IPS-20b (cell line): ENCODE measurements at regions not wholly inside any gene's neighbourhood (a gene's known extent, or its start where the extent isn't known, plus 50 kb on each side); places are given as distances from the start of the nearest gene placed in this dataset.

ENCODE experiments used
- H3K27ac ChIP-seq: one replicate; pipeline ENCODE4 v1.5.1; 2013; ENCODE audit warnings: low read length
- H3K27me3 ChIP-seq: 2 replicates; pipeline ENCODE4 v1.6.1; 2013; ENCODE audit warnings: mild to moderate bottlenecking, low read length, inconsistent platforms; ENCODE audit not compliant: insufficient read depth
- H3K36me3 ChIP-seq: 2 replicates; pipeline ENCODE4 v1.6.1; 2013; ENCODE audit warnings: low read depth, mild to moderate bottlenecking, inconsistent platforms, low read length, moderate library complexity; ENCODE audit not compliant: insufficient read depth
- H3K4me1 ChIP-seq: 2 replicates; pipeline ENCODE4 v1.6.1; 2013; ENCODE audit warnings: mild to moderate bottlenecking, control low read depth, inconsistent platforms, low read length, moderate library complexity; ENCODE audit not compliant: insufficient read depth
- H3K4me3 ChIP-seq: 2 replicates; pipeline ENCODE4 v1.5.1; 2013; ENCODE audit warnings: mild to moderate bottlenecking, low read length, inconsistent platforms
- H3K9ac ChIP-seq: 2 replicates; pipeline ENCODE4 v1.6.1; 2013; ENCODE audit warnings: low read depth, mild to moderate bottlenecking, inconsistent platforms, low read length, moderate library complexity
- H3K9me3 ChIP-seq: 2 replicates; pipeline ENCODE4 v1.6.1; 2013; ENCODE audit warnings: mild to moderate bottlenecking, low read depth, low read length, inconsistent platforms; ENCODE audit not compliant: insufficient read depth

DNA sequence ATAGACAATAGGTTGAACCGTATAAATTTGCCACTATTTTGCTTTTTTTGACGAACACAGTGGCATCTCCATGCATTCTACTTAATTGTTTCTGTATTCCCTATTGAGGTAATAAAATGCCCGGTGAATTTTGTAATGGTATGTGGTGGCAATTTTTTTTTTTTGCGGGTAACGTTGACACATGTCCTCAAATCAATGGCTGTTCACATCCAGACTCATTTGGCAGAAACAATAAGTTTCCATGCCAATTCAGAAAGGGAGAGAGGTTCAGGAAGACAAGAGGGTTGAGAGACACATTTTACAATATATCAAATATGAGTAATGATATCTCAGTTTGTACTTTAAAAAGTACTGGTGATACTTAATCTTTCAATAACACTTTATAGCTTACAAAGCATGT lies 463.9 kb downstream of the WDR72 start:
- Histone ChIP-seq H3K9me3 (no peaks in the 10 kb centered on the region), H3K27ac (no peak overlapping the region), H3K4me1 (no peaks in the 10 kb centered on the region), H3K36me3 (no peaks in the 10 kb centered on the region), H3K27me3 (no peaks in the 10 kb centered on the region), H3K4me3 (no peak overlapping the region), H3K9ac (no peak overlapping the region)

DNA sequence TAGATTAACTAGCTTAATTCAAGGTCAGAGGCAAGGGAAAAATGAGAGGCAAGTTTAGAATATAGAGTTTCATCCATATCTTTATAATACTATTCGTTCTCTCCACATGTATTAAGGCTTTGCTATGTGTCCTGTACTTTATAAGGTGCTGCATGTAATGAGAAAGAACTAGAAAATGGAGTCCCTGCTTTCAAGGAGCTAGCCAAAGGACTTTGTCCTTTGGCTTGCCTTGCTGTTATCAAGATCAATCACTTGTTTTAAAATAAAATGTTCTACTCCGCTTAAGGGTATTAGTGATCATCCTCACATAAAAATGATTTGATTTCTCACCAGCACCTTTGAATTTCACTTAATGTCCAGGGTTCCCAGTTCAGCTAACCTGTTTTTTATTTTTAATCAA lies 470.9 kb downstream of the WDR72 start:
- H3K9ac ChIP-seq, result no peak overlapping the region
- H3K36me3 ChIP-seq, result no peaks in the 10 kb centered on the region
- H3K4me1 ChIP-seq, result no peaks in the 10 kb centered on the region
- no peak overlapping the region for H3K4me3 ChIP-seq
- H3K27me3 ChIP-seq, result no peaks in the 10 kb centered on the region
- no peaks in the 10 kb centered on the region for H3K9me3 ChIP-seq
- no peak overlapping the region for H3K27ac ChIP-seq

DNA sequence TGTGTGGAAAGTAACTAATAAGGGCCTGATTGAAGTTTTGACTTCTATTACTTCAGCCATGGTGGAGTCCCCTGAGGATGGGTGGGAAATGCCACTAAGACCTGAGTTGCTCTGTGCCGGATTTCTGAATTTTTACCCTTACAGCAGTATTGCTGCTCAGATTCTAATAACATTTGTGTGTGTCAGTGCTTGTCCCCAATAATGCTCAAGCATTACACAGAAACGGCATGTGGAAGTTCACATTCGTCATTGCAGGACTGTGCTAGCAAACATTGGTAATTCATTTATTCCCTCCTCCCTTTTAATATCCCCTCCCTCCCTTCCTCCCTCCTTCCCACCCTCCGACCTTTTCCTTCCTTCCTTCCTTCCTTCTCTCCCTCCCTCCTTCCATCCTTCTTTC lies 484.5 kb upstream of the ONECUT1 start:
- no peaks in the 10 kb centered on the region for H3K9me3 ChIP-seq
- H3K36me3 ChIP-seq, result no peaks in the 10 kb centered on the region
- H3K27me3 ChIP-seq, result no peaks in the 10 kb centered on the region
- H3K4me3 ChIP-seq, result no peak overlapping the region
- peaks cover 3% of the 10 kb centered on the region; the same call in 1 of the 2 replicates for H3K4me1 ChIP-seq
- no peak overlapping the region for H3K9ac ChIP-seq
- no peak overlapping the region for H3K27ac ChIP-seq

DNA sequence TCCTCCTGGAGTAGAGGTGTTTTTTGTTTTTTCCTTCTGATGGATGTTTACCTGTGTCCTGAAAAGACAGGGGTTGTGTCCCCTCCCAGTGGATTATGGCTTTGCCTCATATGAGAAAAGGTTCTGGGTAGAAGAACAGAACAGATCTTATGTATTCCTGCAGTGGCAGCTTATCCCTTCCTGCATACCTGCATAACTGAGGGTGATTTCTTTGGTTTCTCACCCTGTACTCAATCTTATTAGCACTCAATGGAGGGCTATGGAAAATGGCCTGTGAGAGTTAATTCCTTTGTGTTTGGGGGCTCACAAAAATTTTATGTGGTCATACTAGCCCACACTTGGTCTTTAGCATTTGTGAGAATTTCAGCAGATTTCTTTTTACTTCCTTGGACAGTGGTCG lies 482.0 kb upstream of the ONECUT1 start:
- Histone ChIP-seq H3K9me3 (no peaks in the 10 kb centered on the region), H3K4me1 (peaks cover 3% of the 10 kb centered on the region; the same call in 1 of the 2 replicates), H3K27ac (no peak overlapping the region), H3K4me3 (no peak overlapping the region), H3K9ac (no peak overlapping the region), H3K36me3 (no peaks in the 10 kb centered on the region), H3K27me3 (no peaks in the 10 kb centered on the region)

DNA sequence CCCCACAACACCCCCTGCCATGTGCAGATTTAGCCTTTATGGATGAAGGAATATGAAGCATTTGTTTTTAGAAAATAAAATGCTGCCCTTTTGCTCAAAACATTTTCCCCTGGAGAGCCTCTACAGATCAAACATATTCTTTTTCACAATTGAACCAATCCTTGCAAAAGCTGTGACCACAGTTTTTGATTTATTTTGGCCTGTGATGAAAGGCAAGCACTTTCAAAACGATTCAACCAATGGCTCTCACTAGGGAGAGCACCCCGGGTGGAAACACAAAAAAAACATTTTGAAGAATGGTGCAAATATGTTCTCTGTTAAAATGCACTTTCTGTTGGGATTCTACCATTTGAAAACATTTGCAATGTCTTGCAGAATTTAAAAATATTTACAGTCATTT lies 476.0 kb upstream of the ONECUT1 start:
- Histone ChIP-seq H3K36me3 (no peaks in the 10 kb centered on the region), H3K4me3 (no peak overlapping the region), H3K4me1 (no peaks in the 10 kb centered on the region)

DNA sequence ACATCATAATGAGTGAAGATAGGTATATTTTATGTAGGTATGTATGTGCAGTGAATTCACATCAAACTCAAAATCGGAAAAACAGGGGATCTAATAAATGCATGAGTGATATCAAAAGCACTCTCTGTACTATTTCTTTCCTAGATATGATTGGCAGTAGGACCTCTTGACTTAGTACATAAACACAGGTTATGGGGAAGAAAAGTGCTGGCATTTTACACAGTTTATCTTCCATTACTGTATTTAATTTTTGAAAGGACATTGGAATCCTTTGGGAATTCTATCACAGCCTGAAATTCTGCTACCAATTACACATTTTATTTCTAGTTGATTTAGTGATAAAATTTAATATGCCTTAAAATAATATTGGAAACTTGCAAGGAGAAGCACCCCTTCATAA lies 470.5 kb upstream of the ONECUT1 start:
- Histone ChIP-seq H3K36me3 (no peaks in the 10 kb centered on the region), H3K4me1 (no peaks in the 10 kb centered on the region), H3K4me3 (no peak overlapping the region), H3K27me3 (no peaks in the 10 kb centered on the region), H3K9ac (no peak overlapping the region), H3K27ac (no peak overlapping the region), H3K9me3 (no peaks in the 10 kb centered on the region)

More for the DNA sequence above, 476.0 kb upstream of the ONECUT1 start:
- H3K9ac ChIP-seq, result no peak overlapping the region
- no peaks in the 10 kb centered on the region for H3K9me3 ChIP-seq
- H3K27ac ChIP-seq, result no peak overlapping the region
- H3K27me3 ChIP-seq, result no peaks in the 10 kb centered on the region

DNA sequence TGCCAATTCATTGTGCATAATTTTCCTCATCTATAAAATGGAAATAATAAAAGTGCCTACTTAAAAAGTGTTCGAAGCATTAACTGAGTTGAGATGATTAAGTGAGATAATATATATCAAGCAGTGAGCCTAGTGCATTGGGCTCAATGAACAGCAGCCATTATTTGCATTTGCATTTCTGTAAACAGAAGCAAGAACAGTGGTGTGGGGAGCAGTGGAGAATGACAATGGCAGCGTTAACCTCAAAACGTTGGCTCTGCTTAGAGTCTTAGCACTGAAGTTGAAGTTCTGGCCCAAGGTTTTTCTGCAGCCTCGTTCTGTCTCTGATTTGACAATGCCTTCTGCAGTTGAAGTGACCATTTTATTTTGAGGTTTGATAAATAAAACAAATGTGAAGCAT lies 466.3 kb upstream of the ONECUT1 start:
- Histone ChIP-seq H3K4me1 (no peaks in the 10 kb centered on the region), H3K27ac (no peak overlapping the region), H3K27me3 (no peaks in the 10 kb centered on the region), H3K4me3 (no peak overlapping the region), H3K9me3 (no peaks in the 10 kb centered on the region), H3K36me3 (no peaks in the 10 kb centered on the region), H3K9ac (no peak overlapping the region)

DNA sequence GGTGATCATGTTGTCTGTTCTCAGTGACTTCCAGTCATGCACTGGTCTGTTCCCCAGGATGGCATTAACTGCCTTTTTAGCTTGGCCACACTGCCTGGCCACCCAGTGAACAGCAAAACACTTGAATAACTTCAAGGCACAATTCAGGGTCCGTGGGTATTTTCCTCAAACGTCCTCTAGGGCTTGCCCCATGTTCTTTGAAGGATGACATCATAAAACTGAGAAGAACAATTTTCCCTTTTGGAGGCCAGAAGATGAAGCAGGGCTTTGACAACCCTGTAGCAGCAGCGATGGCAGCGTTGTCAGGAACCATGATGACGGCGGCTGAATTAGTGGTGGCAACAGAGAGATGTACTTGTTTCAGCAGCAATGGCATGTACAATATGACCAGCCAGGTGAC lies 465.9 kb upstream of the ONECUT1 start:
- Histone ChIP-seq H3K27ac (no peak overlapping the region), H3K4me1 (no peaks in the 10 kb centered on the region), H3K36me3 (no peaks in the 10 kb centered on the region), H3K9me3 (no peaks in the 10 kb centered on the region), H3K27me3 (no peaks in the 10 kb centered on the region), H3K9ac (no peak overlapping the region), H3K4me3 (no peak overlapping the region)

DNA sequence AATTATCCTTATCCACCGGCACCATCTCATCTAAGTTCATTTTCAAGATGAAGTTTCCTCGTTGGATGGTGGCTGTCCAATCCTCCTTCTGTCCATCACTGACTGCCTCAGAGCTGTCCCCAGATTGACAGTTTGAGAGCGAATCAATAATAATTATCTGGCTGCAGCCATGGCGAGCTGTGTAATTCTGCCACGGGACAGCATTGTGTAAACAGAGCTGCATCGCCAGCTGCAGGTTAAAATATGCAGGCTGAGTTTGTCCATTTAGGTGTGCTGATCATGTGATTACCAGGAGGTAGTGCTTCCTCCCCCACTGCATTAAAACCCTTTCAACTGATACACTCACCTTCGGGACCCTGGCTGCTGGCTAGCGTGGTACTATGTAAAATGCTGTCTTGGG lies 461.9 kb upstream of the ONECUT1 start:
- Histone ChIP-seq H3K36me3 (no peaks in the 10 kb centered on the region), H3K9me3 (no peaks in the 10 kb centered on the region), H3K27ac (no peak overlapping the region), H3K4me3 (no peak overlapping the region), H3K9ac (no peak overlapping the region), H3K27me3 (no peaks in the 10 kb centered on the region), H3K4me1 (no peaks in the 10 kb centered on the region)

DNA sequence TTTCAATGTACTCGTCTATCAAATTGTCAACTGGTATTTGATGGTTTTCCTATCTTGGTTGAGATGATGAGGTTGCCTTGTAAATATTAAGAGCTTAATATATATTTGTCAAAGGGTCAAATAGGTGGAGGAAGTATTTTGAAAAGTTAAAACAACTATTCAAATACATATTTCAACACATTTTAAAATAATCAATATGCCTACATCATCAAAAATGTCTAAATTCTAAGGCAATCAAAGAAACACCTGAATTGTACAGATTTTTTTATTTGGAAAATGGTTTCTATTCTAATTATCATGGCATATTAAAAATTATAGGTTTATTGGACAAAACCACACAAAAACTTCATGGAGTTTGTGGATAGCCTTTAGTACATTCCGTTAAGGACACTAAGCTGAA lies 461.4 kb upstream of the ONECUT1 start:
- Histone ChIP-seq H3K4me1 (no peaks in the 10 kb centered on the region), H3K9ac (no peak overlapping the region), H3K36me3 (no peaks in the 10 kb centered on the region), H3K27me3 (no peaks in the 10 kb centered on the region), H3K9me3 (no peaks in the 10 kb centered on the region), H3K27ac (no peak overlapping the region), H3K4me3 (no peak overlapping the region)

DNA sequence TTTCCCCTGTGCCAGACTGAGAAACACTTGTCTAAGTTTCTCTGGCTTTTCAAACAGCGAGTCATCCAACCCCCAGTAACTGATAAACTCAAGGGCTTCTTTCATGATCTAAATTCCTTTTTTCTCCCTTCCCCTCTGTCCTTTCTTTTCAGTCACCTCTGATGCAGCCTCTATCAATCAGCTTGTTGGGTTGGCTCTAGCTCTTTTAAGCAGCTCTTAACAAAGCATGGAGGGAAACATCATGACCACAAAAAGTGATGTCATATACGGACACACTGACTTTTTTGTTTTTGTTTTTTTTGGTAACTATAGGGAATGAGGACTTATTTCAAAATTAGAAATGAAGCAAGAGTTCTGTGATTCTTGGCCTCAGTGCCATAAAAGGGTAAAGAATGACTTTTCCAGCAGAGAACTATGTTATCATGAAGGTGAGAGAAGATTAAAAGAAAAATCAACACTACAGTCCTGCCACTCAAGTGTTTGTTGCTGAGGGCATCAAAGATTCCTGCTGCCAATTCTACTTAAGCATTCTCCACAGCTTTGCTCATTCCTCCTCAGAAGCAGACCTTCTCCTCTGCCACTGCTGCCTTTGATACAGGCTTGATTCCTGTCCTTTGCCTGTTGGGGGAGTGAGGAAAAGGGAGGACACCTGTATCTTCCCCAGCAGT lies 457.0 kb upstream of the ONECUT1 start:
- Histone ChIP-seq H3K9ac (no peak overlapping the region), H3K4me1 (no peaks in the 10 kb centered on the region), H3K4me3 (no peak overlapping the region), H3K27me3 (no peaks in the 10 kb centered on the region), H3K36me3 (no peaks in the 10 kb centered on the region), H3K9me3 (no peaks in the 10 kb centered on the region), H3K27ac (no peak overlapping the region)

DNA sequence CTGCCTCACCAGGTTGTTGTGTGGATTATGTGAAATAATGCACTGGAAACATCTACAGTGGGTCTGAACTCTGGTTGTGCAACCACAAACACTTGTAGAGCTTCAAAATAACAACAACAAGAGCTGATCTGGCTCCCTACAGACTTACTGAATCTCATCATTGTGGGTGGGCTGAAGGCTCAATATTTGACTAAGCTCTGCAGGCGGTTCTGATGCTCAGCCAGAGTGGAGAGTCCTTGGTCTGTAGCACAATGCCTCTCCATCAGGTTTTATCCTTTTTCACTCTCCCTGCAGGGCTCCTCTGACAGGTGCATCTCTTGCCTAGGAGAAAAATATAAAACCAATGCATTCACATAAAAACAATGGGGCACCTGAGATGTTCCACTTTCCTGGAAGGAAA lies 456.3 kb upstream of the ONECUT1 start:
- Histone ChIP-seq H3K27ac (no peak overlapping the region), H3K4me1 (no peaks in the 10 kb centered on the region), H3K9me3 (no peaks in the 10 kb centered on the region), H3K27me3 (no peaks in the 10 kb centered on the region), H3K36me3 (no peaks in the 10 kb centered on the region), H3K4me3 (no peak overlapping the region), H3K9ac (no peak overlapping the region)
